Astrocyte of the spinal cord (primary cell): ENCODE measurements at regions not wholly inside any gene's neighbourhood (a gene's known extent, or its start where the extent isn't known, plus 50 kb on each side); places are given as distances from the start of the nearest gene placed in this dataset.
A peak's percentile ranks its signal among the peaks of the same experiment; 100 is the strongest.

Source experiments
- DNase-seq: peaks from one replicate; pipeline ENCODE4 v3.0.0; 2011; ENCODE audit warnings: low read depth, low spot score
- H3K4me3 ChIP-seq: 2 replicates; pipeline ENCODE4 v1.5.1; 2011; ENCODE audit warnings: low read depth, mild to moderate bottlenecking, low read length, moderate library complexity
- in situ Hi-C: cut with HindIII; loops from 2 replicates; pipeline ENCODE4 v1.10.0; 2017; ENCODE audit warnings: low sequenced_read_pairs
- TF ChIP-seq, protein P1 (sequence below): IDR thresholded peaks from 2 replicates; pipeline ENCODE4 v1.5.1; 2012; ENCODE audit warnings: low read depth, mild to moderate bottlenecking, low read length, inconsistent platforms

DNA sequence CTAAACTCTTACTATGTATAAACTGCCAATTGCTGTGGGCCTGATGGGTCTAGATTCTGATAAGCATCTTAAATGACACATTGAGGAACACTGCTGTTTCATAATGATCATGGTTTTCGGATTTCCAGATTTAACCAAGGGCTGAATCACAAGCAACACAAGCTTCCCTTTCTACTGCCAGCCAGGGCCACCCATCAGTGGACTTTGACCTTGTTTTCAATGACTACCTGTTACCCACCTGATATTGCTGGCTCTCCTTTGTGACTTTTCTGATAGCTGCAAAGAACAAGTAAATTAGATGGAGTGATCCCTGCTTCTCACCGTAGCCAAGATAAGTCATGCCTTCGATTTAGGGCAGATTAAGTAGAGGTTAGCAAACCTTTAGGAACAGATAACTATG is 259.0 kb downstream of the PAX3 start:
- DNase-seq = no peak
- in situ Hi-C loops = loop anchor here (25.0 kb wide), 1 partner anchor 272 kb away; a partner anchor contains a TSS
- H3K4me3 ChIP-seq = no peak overlapping the region
- TF ChIP-seq, protein P1, sequence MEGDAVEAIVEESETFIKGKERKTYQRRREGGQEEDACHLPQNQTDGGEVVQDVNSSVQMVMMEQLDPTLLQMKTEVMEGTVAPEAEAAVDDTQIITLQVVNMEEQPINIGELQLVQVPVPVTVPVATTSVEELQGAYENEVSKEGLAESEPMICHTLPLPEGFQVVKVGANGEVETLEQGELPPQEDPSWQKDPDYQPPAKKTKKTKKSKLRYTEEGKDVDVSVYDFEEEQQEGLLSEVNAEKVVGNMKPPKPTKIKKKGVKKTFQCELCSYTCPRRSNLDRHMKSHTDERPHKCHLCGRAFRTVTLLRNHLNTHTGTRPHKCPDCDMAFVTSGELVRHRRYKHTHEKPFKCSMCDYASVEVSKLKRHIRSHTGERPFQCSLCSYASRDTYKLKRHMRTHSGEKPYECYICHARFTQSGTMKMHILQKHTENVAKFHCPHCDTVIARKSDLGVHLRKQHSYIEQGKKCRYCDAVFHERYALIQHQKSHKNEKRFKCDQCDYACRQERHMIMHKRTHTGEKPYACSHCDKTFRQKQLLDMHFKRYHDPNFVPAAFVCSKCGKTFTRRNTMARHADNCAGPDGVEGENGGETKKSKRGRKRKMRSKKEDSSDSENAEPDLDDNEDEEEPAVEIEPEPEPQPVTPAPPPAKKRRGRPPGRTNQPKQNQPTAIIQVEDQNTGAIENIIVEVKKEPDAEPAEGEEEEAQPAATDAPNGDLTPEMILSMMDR = no peak

DNA sequence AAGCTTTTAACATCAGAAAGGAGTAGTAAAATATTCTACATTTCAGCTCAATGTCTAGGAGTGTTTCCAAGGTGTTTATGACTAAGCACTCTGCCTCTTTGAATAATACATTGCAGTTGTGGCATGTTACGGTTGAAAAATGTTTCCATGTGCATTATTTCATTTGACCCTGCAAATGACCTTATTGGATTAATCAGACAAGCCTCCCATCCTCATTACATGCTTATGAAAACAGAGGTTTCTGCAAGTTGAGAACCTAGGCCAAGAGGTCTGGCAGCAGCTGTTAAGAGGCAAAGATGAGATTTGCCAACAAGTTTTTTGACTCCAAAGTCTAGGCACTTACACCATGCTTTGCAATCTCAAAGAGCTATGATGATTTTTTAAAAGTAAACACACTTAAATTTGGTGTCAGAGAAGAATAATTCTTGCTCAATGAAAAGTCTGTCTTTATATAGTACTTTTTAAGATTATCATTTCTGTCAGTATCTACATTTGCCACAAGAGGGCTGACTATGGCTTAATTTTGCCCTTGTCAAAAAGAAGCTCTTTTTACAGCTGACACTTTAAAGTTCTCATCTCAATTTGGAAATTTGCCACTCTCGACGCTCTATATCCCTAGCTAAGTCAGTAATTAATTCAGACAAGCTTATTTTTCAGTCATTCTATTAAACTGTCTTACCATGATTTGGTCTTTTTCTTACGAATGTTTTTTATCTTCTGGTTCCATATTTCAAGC is 260.6 kb downstream of the PAX3 start:
- peak; percentile 47 for DNase-seq
- TF ChIP-seq, protein P1 = peak; percentile 50
- no peak overlapping the region for H3K4me3 ChIP-seq
- in situ Hi-C loops = loop anchor here (25.0 kb wide), 1 partner anchor 274 kb away; a partner anchor contains a TSS

DNA sequence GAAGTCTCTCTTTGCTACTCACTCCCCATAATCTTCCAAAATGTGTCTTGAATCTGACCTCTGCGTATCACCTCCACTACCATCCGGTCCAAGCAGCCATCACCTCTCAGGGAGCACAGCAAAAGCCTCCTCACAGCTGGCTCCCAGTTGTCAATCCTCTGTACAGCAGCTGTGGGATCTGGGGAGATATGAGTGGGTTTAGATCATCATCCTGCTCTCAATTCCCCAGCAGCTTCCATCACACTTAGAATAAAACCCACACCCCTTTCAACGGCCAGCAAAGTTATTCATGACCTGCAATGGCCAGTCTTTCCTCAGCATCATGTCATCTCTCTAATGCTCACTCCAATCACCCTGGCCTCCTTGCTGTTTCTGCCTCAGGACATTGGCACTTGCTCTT is 261.6 kb downstream of the PAX3 start:
- in situ Hi-C loops = loop anchor here (25.0 kb wide), 1 partner anchor 275 kb away; a partner anchor contains a TSS
- no peak for DNase-seq
- no peak overlapping the region for H3K4me3 ChIP-seq
- TF ChIP-seq, protein P1 = no peak

DNA sequence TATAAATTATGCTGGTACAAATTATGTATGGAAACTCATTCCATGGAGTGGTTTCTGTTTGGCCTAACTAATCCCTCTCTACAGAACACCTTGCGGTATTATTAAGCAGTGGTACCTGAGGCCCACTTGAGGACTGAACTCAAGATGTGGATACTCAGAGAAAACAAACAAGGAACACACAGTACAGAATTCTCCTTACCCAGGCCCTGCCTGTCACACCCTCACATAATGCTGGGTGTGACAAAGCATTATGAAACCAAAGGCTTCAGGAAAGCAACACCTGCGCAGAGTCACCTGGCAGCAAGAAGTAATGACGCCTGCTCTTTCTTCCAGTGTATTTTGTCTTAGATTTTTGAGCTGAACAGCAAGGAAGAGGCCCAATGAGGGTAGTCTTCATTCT is 264.7 kb downstream of the PAX3 start:
- in situ Hi-C loops = loop anchor here (25.0 kb wide), 1 partner anchor 278 kb away; a partner anchor contains a TSS
- no peak overlapping the region for H3K4me3 ChIP-seq
- TF ChIP-seq, protein P1 = no peak
- DNase-seq = no peak

DNA sequence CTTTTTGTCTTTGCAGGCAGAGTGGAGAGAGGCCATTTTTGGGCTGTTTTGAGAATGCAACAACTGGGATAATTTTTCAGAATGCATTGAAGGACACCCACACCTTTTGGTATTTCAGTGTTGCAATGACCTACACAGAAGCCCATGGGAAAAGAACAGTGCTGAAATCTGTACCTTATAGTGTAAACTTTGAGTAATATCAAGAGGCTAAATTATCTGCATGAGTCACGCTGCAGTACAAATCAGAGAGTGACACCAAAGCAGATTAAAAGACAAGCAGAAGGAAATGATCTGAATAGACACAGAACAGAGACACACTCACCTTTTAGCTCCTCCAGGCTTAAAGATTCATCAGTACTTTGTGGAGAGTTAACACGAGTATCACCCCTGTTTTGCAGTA is 265.3 kb downstream of the PAX3 start:
- in situ Hi-C loops = loop anchor here (25.0 kb wide), 1 partner anchor 279 kb away; a partner anchor contains a TSS
- no peak for DNase-seq
- TF ChIP-seq, protein P1 = no peak
- H3K4me3 ChIP-seq = no peak overlapping the region

DNA sequence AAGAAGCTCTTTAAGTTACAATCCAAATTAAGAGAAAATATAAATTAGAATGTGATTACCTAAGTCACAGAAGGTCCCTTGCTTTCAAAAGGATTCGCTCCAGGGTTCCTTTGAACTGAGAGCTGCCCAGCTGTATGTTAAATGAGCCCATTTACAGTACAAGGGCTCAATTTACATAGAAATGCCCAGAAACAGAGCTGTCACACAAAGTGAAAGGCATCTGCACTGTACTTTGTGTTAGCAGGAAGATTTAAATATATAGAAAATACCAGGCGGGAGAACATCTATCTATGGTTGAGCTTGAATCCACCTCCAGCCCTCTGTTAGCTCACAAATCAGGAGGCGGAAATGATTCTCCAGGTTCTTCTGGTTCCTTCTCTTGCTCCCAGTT is 272.9 kb downstream of the PAX3 start:
- in situ Hi-C loops = loop anchor here (25.0 kb wide), 1 partner anchor 286 kb away; a partner anchor contains a TSS
- no peak overlapping the region for H3K4me3 ChIP-seq
- TF ChIP-seq, protein P1 = no peak

More for the DNA sequence above, 272.9 kb downstream of the PAX3 start:
- no peak for DNase-seq
